Central memory CD8-positive, alpha-beta T cell (primary cell): ENCODE measurements at regions not wholly inside any gene's neighbourhood (a gene's known extent, or its start where the extent isn't known, plus 50 kb on each side); places are given as distances from the start of the nearest gene placed in this dataset.
"Not testable (repeated sequence)": the region's sequence is repeated elsewhere in the genome, so short reads cannot be mapped to it uniquely, and the experiment has no call there.

Experiments used
- ATAC-seq: fragments of 150-1000 bp; cut with Tn5 transposase; replicated peaks from 2 replicates; pipeline ENCODE4 v1.10.0; 2022; ENCODE audit warnings: mild to moderate bottlenecking, moderate FRiP score, moderate number of reproducible peaks; ENCODE audit not compliant: poor library complexity, severe bottlenecking; ENCODE audit errors: extremely low read depth
- DNase-seq, 2 donors: peaks; one replicate each; pipeline ENCODE4 v3.0.0; 2021; ENCODE audit warnings: low spot score in 2 of 2
- H3K27ac Mint-ChIP-seq: one replicate; pipeline ENCODE4 v1.8.0; 2022; ENCODE audit warnings: low read depth, mild to moderate bottlenecking, moderate library complexity, mixed read lengths
- H3K27me3 Mint-ChIP-seq: one replicate; pipeline ENCODE4 v1.8.0; 2022; ENCODE audit warnings: mixed read lengths
- H3K36me3 Mint-ChIP-seq: one replicate; pipeline ENCODE4 v1.8.0; 2022; ENCODE audit warnings: mild to moderate bottlenecking, moderate library complexity, mixed read lengths; ENCODE audit not compliant: insufficient read depth
- H3K4me1 Mint-ChIP-seq: one replicate; pipeline ENCODE4 v1.8.0; 2022; ENCODE audit warnings: mixed read lengths
- H3K4me3 Mint-ChIP-seq: one replicate; pipeline ENCODE4 v1.8.0; 2022; ENCODE audit warnings: mild to moderate bottlenecking, moderate library complexity, mixed read lengths
- H3K9me3 Mint-ChIP-seq: one replicate; pipeline ENCODE4 v1.8.0; 2022; ENCODE audit warnings: mixed read lengths

DNA sequence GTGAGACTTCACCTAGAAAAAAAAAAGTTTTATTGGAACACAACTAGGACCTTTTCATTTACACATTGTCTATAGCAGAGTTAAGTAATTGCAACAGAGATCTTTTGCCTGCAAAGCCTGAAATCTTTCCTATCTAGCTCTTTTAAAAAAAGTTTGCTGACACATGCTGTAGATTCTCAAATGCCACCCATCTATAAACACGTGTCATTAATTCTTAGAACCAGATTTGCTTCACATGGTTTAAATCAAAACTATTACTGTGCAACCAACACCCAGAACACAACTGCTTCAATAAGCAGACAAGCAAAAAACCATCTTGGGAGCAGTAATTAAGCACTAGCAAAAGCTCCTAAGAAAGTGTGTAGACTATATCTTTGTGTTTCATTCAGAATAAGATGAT, 55.0 kb downstream of the OXSM start:
- no peak overlapping the region for H3K4me3 Mint-ChIP-seq
- no peaks in the 10 kb centered on the region for H3K4me1 Mint-ChIP-seq
- no peak for ATAC-seq

DNA sequence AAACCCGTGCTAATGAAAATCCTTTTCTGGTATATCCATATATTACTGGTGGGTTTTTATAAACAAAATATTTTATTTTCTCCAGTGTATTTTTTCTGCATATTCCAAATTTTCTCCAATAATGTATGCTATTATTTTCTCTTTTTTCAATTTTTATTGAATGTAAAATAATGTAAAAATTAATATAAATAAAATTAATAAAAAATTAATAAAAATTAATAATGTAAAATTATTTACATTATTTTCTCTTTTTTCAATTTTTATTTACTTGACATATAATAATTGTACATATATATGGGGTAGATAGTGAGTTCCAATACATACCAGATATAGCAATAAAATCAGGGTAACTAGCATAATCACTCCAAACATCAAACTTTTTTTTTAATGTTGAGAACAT, 56.4 kb downstream of the OXSM start:
- Mint-ChIP-seq H3K4me1 (no peaks in the 10 kb centered on the region), H3K4me3 (no peak overlapping the region), H3K9me3 (no peaks in the 10 kb centered on the region), H3K27ac (no peak overlapping the region), H3K36me3 (no peaks in the 10 kb centered on the region), H3K27me3 (no peaks in the 10 kb centered on the region)
- no peak for DNase-seq
- ATAC-seq, result no peak

More for the DNA sequence above, 55.0 kb downstream of the OXSM start:
- no peak for DNase-seq
- no peaks in the 10 kb centered on the region for H3K27me3 Mint-ChIP-seq
- no peak overlapping the region for H3K27ac Mint-ChIP-seq
- no peaks in the 10 kb centered on the region for H3K9me3 Mint-ChIP-seq
- H3K36me3 Mint-ChIP-seq, result no peaks in the 10 kb centered on the region

GRCh38 chr3:25849091-25849490, 59.2 kb downstream of the OXSM start:
- H3K4me1 Mint-ChIP-seq, result no peaks in the 10 kb centered on the region
- H3K36me3 Mint-ChIP-seq, result no peaks in the 10 kb centered on the region
- no peaks in the 10 kb centered on the region for H3K27me3 Mint-ChIP-seq
- ATAC-seq (no peak), DNase-seq (no peak)
- no peaks in the 10 kb centered on the region for H3K9me3 Mint-ChIP-seq
- no peak overlapping the region for H3K27ac Mint-ChIP-seq
- H3K4me3 Mint-ChIP-seq, result no peak overlapping the region

- no peak overlapping the region for H3K27ac Mint-ChIP-seq
- H3K36me3 Mint-ChIP-seq, result no peaks in the 10 kb centered on the region
- H3K4me1 Mint-ChIP-seq, result no peaks in the 10 kb centered on the region
- no peak overlapping the region for H3K4me3 Mint-ChIP-seq
- ATAC-seq (no peak), DNase-seq (no peak)
- H3K27me3 Mint-ChIP-seq, result no peaks in the 10 kb centered on the region
- H3K9me3 Mint-ChIP-seq, result no peaks in the 10 kb centered on the region
Measured at GRCh38 chr3:25849641-25850385, 59.9 kb downstream of the OXSM start.

DNA sequence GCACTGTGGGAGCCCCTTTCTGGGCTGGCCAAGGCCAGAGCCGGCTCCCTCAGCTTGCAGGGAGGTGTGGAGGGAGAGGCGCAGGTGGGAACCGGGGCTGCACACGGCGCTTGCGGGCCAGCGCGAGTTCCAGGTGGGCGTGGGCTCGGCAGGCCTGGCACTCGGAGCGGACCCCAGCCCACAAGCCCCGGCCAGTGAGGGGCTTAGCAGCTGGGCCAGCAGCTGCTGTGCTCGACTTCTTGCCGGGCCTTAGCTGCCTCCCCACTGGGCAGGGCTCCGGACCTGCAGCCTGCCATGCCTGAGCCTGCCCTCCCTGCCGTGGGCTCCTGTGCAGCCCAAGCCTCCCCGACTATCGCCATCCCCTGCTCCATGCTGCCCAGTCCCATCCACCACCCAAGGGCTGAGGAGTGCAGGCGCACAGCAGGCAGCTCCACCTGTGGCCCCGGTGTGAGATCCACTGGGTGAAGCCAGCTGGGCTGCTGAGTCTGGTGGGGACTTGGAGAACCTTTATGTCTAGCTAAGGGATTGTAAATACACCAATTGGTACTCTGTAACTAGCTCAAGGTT, 61.9 kb downstream of the OXSM start:
- H3K9me3 Mint-ChIP-seq, DNase-seq, H3K4me1 Mint-ChIP-seq, H3K36me3 Mint-ChIP-seq, H3K4me3 Mint-ChIP-seq, H3K27me3 Mint-ChIP-seq, H3K27ac Mint-ChIP-seq, ATAC-seq: not testable (repeated sequence)

DNA sequence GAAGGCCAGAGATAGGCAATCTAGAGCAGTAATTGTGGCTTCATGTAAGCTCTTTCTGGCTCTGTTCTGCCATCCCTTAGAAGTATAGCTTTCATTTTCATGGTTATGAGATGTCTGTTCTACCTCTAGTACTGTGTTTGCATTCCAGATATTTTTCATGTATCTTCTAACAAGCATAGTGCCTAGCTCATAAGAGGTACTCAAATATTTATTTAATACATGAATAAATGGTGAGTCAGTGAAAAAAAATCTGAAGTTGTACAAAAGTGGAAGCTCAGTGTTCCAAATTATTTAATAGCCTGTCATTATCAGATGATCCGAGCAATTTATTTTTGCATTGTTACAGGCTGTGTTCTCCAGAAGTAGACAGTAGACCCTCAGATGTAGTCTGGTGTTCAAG, 64.3 kb downstream of the OXSM start:
- Mint-ChIP-seq H3K9me3 (no peaks in the 10 kb centered on the region), H3K27ac (no peak overlapping the region), H3K27me3 (no peaks in the 10 kb centered on the region), H3K36me3 (no peaks in the 10 kb centered on the region), H3K4me1 (no peaks in the 10 kb centered on the region), H3K4me3 (no peak overlapping the region)
- ATAC-seq (no peak), DNase-seq (no peak)

DNA sequence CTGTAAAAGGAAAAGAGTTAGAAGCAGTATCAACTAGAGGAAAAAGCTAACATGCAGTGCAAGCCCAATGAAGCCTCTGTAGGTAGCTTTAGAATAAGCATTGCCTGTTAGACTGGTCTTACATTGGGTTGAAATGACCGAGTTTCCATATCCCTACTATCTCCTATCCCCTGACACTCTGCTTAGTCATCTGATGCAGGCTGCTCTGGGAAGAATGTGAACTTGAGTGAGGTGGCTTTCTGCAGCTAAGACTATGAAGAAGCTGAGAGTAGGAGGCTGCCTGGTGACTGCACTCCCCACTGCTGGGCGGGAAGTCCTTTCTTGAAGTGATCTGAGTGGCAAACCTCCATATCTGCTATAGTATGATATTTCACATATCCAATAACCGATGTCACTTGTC, 64.7 kb downstream of the OXSM start:
- H3K4me3 Mint-ChIP-seq, result no peak overlapping the region
- no peaks in the 10 kb centered on the region for H3K9me3 Mint-ChIP-seq
- ATAC-seq (no peak), DNase-seq (no peak)
- no peak overlapping the region for H3K27ac Mint-ChIP-seq
- no peaks in the 10 kb centered on the region for H3K4me1 Mint-ChIP-seq
- H3K36me3 Mint-ChIP-seq, result no peaks in the 10 kb centered on the region
- no peaks in the 10 kb centered on the region for H3K27me3 Mint-ChIP-seq

DNA sequence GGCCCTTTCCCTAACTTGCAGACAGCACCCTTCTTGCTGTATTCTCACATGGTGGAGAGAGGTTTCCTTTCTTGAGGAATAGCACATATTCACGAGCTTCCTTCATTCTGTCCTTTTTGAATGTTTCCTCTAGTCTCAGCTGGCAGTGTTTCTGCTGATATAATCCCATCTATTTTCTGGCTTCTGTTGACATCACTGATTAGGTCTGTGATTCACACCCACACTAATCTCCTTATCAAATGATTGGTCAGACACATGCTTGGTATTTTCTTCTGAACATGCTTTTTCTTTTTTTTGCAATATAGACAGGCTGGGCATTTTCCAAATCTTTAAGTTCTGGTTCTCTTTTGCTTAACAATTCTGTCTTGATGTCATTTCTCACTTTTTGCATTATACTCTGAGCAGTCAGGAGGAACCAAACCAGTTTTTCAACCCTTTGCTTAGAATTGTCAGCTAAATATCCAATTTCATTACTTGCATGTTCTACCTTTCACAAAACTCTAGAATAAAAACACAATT, 65.4 kb downstream of the OXSM start:
- H3K9me3 Mint-ChIP-seq, result no peaks in the 10 kb centered on the region
- ATAC-seq, result no peak
- DNase-seq, result no peak

GRCh38 chr3:25856902-25857518, 67.1 kb downstream of the OXSM start:
- Mint-ChIP-seq H3K36me3 (no peaks in the 10 kb centered on the region), H3K27ac (no peak overlapping the region), H3K4me3 (no peak overlapping the region), H3K9me3 (no peaks in the 10 kb centered on the region), H3K27me3 (no peaks in the 10 kb centered on the region), H3K4me1 (no peaks in the 10 kb centered on the region)
- no peak for DNase-seq
- ATAC-seq, result peak; percentile 71

More for the DNA sequence above, 65.4 kb downstream of the OXSM start:
- H3K36me3 Mint-ChIP-seq, result no peaks in the 10 kb centered on the region
- no peak overlapping the region for H3K4me3 Mint-ChIP-seq
- no peaks in the 10 kb centered on the region for H3K4me1 Mint-ChIP-seq
- no peak overlapping the region for H3K27ac Mint-ChIP-seq
- H3K27me3 Mint-ChIP-seq, result no peaks in the 10 kb centered on the region

DNA sequence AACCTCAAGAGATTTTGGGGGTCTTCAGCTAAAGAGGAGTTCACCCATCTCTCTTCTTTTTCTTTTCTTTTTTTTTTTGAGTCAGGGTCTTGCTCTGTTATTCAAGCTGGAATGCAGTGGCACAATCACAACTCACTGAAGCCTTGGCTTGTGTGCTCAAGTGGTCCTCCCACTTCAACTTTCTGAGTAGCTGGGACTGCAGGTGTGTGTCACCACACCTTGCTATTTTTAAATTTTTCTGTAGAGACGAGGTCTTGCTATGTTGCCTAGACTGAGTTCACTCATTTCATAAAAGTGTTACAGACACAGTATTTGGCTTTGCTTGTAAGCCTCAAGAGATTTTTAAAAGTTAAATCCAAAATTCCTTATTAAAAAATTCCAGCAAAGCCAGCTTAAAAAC, 71.7 kb downstream of the OXSM start:
- Mint-ChIP-seq H3K27ac (no peak overlapping the region), H3K27me3 (no peaks in the 10 kb centered on the region), H3K9me3 (no peaks in the 10 kb centered on the region), H3K4me1 (no peaks in the 10 kb centered on the region), H3K36me3 (no peaks in the 10 kb centered on the region), H3K4me3 (no peak overlapping the region)
- DNase-seq, result no peak
- ATAC-seq, result no peak

DNA sequence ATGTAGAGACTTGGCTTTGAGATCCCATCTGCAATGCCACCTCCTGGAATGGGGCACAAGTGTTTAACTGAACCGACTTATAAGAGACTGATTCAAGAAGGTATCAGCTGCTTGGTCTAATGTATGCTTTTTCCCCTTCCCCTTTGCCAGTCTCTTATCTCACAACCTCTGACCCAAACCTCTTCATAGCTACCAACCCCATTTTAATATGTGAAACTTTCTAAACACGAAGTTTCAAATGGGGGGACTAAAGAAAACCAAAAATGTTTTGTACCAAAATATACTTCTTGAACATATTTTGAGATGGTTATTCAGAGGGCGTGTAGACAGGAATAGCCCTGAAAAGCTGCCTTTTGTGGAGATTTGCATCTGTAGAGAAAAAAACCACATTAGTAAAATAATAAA, 73.1 kb downstream of the OXSM start:
- H3K27me3 Mint-ChIP-seq, result no peaks in the 10 kb centered on the region
- no peaks in the 10 kb centered on the region for H3K36me3 Mint-ChIP-seq

GRCh38 chr3:25863416-25863959, 73.6 kb downstream of the OXSM start:
- Mint-ChIP-seq H3K36me3 (no peaks in the 10 kb centered on the region), H3K27me3 (no peaks in the 10 kb centered on the region), H3K4me3 (no peak overlapping the region), H3K9me3 (no peaks in the 10 kb centered on the region), H3K27ac (no peak overlapping the region), H3K4me1 (no peaks in the 10 kb centered on the region)
- DNase-seq (no peak), ATAC-seq (no peak)

More for the DNA sequence above, 73.1 kb downstream of the OXSM start:
- Mint-ChIP-seq H3K9me3 (no peaks in the 10 kb centered on the region), H3K4me1 (no peaks in the 10 kb centered on the region), H3K4me3 (no peak overlapping the region), H3K27ac (no peak overlapping the region)
- no peak for DNase-seq
- ATAC-seq, result no peak

DNA sequence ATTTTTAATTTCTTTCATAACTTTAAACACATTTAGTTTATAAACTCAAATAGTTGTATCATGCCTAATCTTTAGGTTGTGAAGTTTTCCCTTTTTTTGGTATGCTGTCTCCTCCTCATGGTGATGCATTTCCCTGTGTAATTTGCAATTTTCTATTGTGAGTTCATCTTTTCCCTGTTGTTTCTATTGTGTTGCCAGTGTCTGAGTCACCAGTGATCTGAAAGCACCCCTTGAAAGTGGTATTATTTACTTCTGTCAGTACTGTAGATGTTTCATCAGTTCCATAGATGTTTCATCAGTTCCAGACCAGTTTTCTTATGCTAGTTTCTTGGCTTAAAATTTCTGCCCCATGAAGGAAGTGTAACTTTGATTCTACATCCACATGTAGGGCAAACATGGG, 80.6 kb downstream of the OXSM start:
- H3K9me3 Mint-ChIP-seq, result no peaks in the 10 kb centered on the region
- H3K27ac Mint-ChIP-seq, result no peak overlapping the region
- H3K4me3 Mint-ChIP-seq, result no peak overlapping the region
- no peaks in the 10 kb centered on the region for H3K36me3 Mint-ChIP-seq
- H3K4me1 Mint-ChIP-seq, result no peaks in the 10 kb centered on the region
- no peaks in the 10 kb centered on the region for H3K27me3 Mint-ChIP-seq
- DNase-seq, result no peak
- ATAC-seq, result no peak
